Activated CD4-positive, alpha-beta T cell treated with anti-CD3 and anti-CD28 coated beads, Interleukin-2, Interleukin-4, amounts not matched to agents 100 ng/mL and 50 ng/mL, durations not matched to agents 16 hours and 8 hours (primary cell): ENCODE measurements at regions not wholly inside any gene's neighbourhood (a gene's known extent, or its start where the extent isn't known, plus 50 kb on each side); places are given as distances from the start of the nearest gene placed in this dataset.
"Not testable (repeated sequence)": the region's sequence is repeated elsewhere in the genome, so short reads cannot be mapped to it uniquely, and the experiment has no call there.

ENCODE experiments used
- DNase-seq: peaks from one replicate; pipeline ENCODE4 v3.0.0-alpha.2; 2020; ENCODE audit warnings: low spot score

- DNase-seq: no peak
Observed at GRCh38 chr3:70738291-70738681, 425.8 kb upstream of the MDFIC2 start.

GRCh38 chr3:70737666-70738290, 425.3 kb upstream of the MDFIC2 start:
- DNase-seq: no peak

GRCh38 chr3:70736009-70736408, 423.6 kb upstream of the MDFIC2 start:
- DNase-seq: no peak

- no peak for DNase-seq
Observed at GRCh38 chr3:70734756-70735155, 422.3 kb upstream of the MDFIC2 start.

- no peak for DNase-seq
Observed at GRCh38 chr3:70731046-70731445, 418.6 kb upstream of the MDFIC2 start.

- DNase-seq: no peak
Observed at GRCh38 chr3:70729845-70730244, 417.4 kb upstream of the MDFIC2 start.

GRCh38 chr3:70728311-70728710, 415.9 kb upstream of the MDFIC2 start:
- DNase-seq: no peak

- DNase-seq: no peak
Observed at GRCh38 chr3:70726961-70727360, 414.5 kb upstream of the MDFIC2 start.

- no peak for DNase-seq
Observed at GRCh38 chr3:70726096-70726938, 413.9 kb upstream of the MDFIC2 start.

- no peak for DNase-seq
Observed at GRCh38 chr3:70722018-70722417, 409.6 kb upstream of the MDFIC2 start.

- no peak for DNase-seq
Observed at GRCh38 chr3:70716832-70717231, 404.4 kb upstream of the MDFIC2 start.

GRCh38 chr3:70712449-70713082, 400.1 kb upstream of the MDFIC2 start:
- no peak for DNase-seq

- no peak for DNase-seq
Observed at GRCh38 chr3:70703305-70704102, 391.1 kb upstream of the MDFIC2 start.

- DNase-seq: no peak
Observed at GRCh38 chr3:70702132-70702531, 389.7 kb upstream of the MDFIC2 start.

GRCh38 chr3:70684701-70685100, 372.3 kb upstream of the MDFIC2 start:
- no peak for DNase-seq

- DNase-seq: not testable (repeated sequence)
Observed at GRCh38 chr3:70675810-70676209, 363.4 kb upstream of the MDFIC2 start.

- DNase-seq: no peak
Observed at GRCh38 chr3:70658513-70659310, 346.3 kb upstream of the MDFIC2 start.

- DNase-seq: no peak
Observed at GRCh38 chr3:70657454-70657853, 345.0 kb upstream of the MDFIC2 start.

- DNase-seq: no peak
Observed at GRCh38 chr3:70647823-70648222, 335.4 kb upstream of the MDFIC2 start.

GRCh38 chr3:70647094-70647493, 334.7 kb upstream of the MDFIC2 start:
- no peak for DNase-seq

- no peak for DNase-seq
Observed at GRCh38 chr3:70646635-70647034, 334.2 kb upstream of the MDFIC2 start.

- DNase-seq: no peak
Observed at GRCh38 chr3:70640481-70640880, 328.0 kb upstream of the MDFIC2 start.
